ENCODE measurements at regions not wholly inside any gene's neighbourhood (a gene's known extent, or its start where the extent isn't known, plus 50 kb on each side); places are given as distances from the start of the nearest gene placed in this dataset.

DNA sequence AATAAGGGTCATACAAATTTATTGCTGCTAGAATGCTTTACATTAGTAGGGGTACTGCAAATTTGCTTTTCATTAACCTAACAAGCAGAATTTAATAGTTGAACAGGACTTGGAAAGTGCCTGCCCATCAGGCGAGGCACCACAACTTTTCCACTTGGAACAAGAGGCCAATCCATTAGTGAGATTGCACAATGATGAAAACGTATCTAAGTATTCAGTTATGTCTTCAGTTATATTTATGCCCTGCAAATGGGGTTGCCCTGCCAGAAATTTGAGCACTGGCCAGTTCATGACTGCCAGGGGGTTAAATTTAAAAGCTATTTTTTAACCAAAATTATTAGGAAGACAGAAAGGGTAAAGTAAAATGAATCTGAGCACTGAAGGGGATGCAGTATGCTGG lies 111.1 kb upstream of the PALS2 start:
- Histone ChIP-seq H3K9me2 (replicated peaks; ENCODE audit: low read length) (no peaks in the 10 kb centered on the region), H3K4me3 (ENCODE audit: low read length) (no peak overlapping the region), H3K4me2 (ENCODE audit: low read length) (no peak overlapping the region), H3K27ac (ENCODE audit: low read length) (no peak overlapping the region), H3F3A (ENCODE audit: low read length, unreplicated experiment) (no peaks in the 10 kb centered on the region), H3K9me3 (ENCODE audit: low read length) (no peaks in the 10 kb centered on the region), H3K9ac (ENCODE audit: low read length) (no peak overlapping the region), H3K36me3 (ENCODE audit: low read depth, low read length) (no peaks in the 10 kb centered on the region), H2AFZ (ENCODE audit: low read length) (no peak overlapping the region), H4K20me1 (ENCODE audit: low read length) (no peaks in the 10 kb centered on the region), H3K27me3 (ENCODE audit: low read length) (peaks cover 55% of the 10 kb centered on the region), H3K79me2 (ENCODE audit: low read length) (no peaks in the 10 kb centered on the region), H3K4me1 (ENCODE audit: insufficient read depth, low read length) (no peaks in the 10 kb centered on the region)
- ATAC-seq, result no peak
- DNase-seq, result no peak
- no peak for TF ChIP-seq CTCF (conservative IDR thresholded peaks at IDR 0.05; ENCODE audit: low read depth, low read length)
- TF ChIP-seq EZH2phosphoT487 (IDR thresholded peaks at IDR 0.05; ENCODE audit: borderline replicate concordance, low read length), result no peak
- no peak for TF ChIP-seq EZH2 (IDR thresholded peaks at IDR 0.05; ENCODE audit: low read length, unreplicated experiment)
- POLR2A ChIA-PET (ENCODE audit: unreplicated experiment), result no interaction called here
- intact Hi-C loops (cut with micrococcal nuclease), result no loop called here
- no TSS peak for BruUV-seq (replicated peaks)
- CTCF ChIA-PET, result no interaction called here

GRCh38 chr7:24462984-24463383 lies 110.3 kb upstream of the PALS2 start:
- Histone ChIP-seq H3K9me3 (ENCODE audit: low read length) (no peaks in the 10 kb centered on the region), H4K20me1 (ENCODE audit: low read length) (no peaks in the 10 kb centered on the region), H2AFZ (ENCODE audit: low read length) (no peak overlapping the region), H3K79me2 (ENCODE audit: low read length) (no peaks in the 10 kb centered on the region), H3K4me1 (ENCODE audit: insufficient read depth, low read length) (no peaks in the 10 kb centered on the region), H3K27ac (ENCODE audit: low read length) (no peak overlapping the region), H3K4me3 (ENCODE audit: low read length) (no peak overlapping the region), H3K4me2 (ENCODE audit: low read length) (no peak overlapping the region), H3K9ac (ENCODE audit: low read length) (no peak overlapping the region), H3K36me3 (ENCODE audit: low read depth, low read length) (no peaks in the 10 kb centered on the region), H3K9me2 (replicated peaks; ENCODE audit: low read length) (no peaks in the 10 kb centered on the region), H3K27me3 (ENCODE audit: low read length) (peaks cover 51% of the 10 kb centered on the region), H3F3A (ENCODE audit: low read length, unreplicated experiment) (no peaks in the 10 kb centered on the region)
- no TSS peak for BruUV-seq (replicated peaks)
- DNase-seq (no peak), ATAC-seq (no peak)
- intact Hi-C loops (cut with micrococcal nuclease), result no loop called here
- POLR2A ChIA-PET (ENCODE audit: unreplicated experiment), result no interaction called here
- CTCF ChIA-PET, result no interaction called here
- no peak for TF ChIP-seq EZH2phosphoT487 (IDR thresholded peaks at IDR 0.05; ENCODE audit: borderline replicate concordance, low read length)
- TF ChIP-seq EZH2 (IDR thresholded peaks at IDR 0.05; ENCODE audit: low read length, unreplicated experiment), result no peak

- Histone ChIP-seq H3K36me3 (ENCODE audit: low read depth, low read length) (no peaks in the 10 kb centered on the region), H3K9me3 (ENCODE audit: low read length) (no peaks in the 10 kb centered on the region)
- no peak for ATAC-seq
Observed at GRCh38 chr7:24463474-24463873, 109.8 kb upstream of the PALS2 start.

GRCh38 chr7:24464861-24465260 lies 108.4 kb upstream of the PALS2 start:
- Histone ChIP-seq H4K20me1 (ENCODE audit: low read length) (no peaks in the 10 kb centered on the region), H3K79me2 (ENCODE audit: low read length) (no peaks in the 10 kb centered on the region), H3K27me3 (ENCODE audit: low read length) (peaks cover 39% of the 10 kb centered on the region), H3K36me3 (ENCODE audit: low read depth, low read length) (no peaks in the 10 kb centered on the region), H3K9me3 (ENCODE audit: low read length) (no peaks in the 10 kb centered on the region), H3K4me2 (ENCODE audit: low read length) (no peak overlapping the region), H3K4me3 (ENCODE audit: low read length) (no peak overlapping the region), H2AFZ (ENCODE audit: low read length) (no peak overlapping the region), H3K9ac (ENCODE audit: low read length) (no peak overlapping the region), H3K4me1 (ENCODE audit: insufficient read depth, low read length) (no peaks in the 10 kb centered on the region), H3K27ac (ENCODE audit: low read length) (no peak overlapping the region), H3K9me2 (replicated peaks; ENCODE audit: low read length) (no peaks in the 10 kb centered on the region), H3F3A (ENCODE audit: low read length, unreplicated experiment) (no peaks in the 10 kb centered on the region)
- no TSS peak for BruUV-seq (replicated peaks)
- CTCF ChIA-PET, result no interaction called here
- POLR2A ChIA-PET (ENCODE audit: unreplicated experiment), result no interaction called here
- DNase-seq (no peak), ATAC-seq (no peak)
- no peak for TF ChIP-seq EZH2phosphoT487 (IDR thresholded peaks at IDR 0.05; ENCODE audit: borderline replicate concordance, low read length)
- TF ChIP-seq EZH2 (IDR thresholded peaks at IDR 0.05; ENCODE audit: low read length, unreplicated experiment), result no peak
- TF ChIP-seq CTCF (conservative IDR thresholded peaks at IDR 0.05; ENCODE audit: low read depth, low read length), result no peak
- intact Hi-C loops (cut with micrococcal nuclease), result no loop called here

More at GRCh38 chr7:24463474-24463873, 109.8 kb upstream of the PALS2 start:
- BruUV-seq (replicated peaks), result no TSS peak
- Histone ChIP-seq H3K27ac (ENCODE audit: low read length) (no peak overlapping the region), H4K20me1 (ENCODE audit: low read length) (no peaks in the 10 kb centered on the region), H3K4me2 (ENCODE audit: low read length) (no peak overlapping the region), H3F3A (ENCODE audit: low read length, unreplicated experiment) (no peaks in the 10 kb centered on the region), H2AFZ (ENCODE audit: low read length) (no peak overlapping the region), H3K4me1 (ENCODE audit: insufficient read depth, low read length) (no peaks in the 10 kb centered on the region), H3K27me3 (ENCODE audit: low read length) (peaks cover 51% of the 10 kb centered on the region), H3K9me2 (replicated peaks; ENCODE audit: low read length) (no peaks in the 10 kb centered on the region), H3K9ac (ENCODE audit: low read length) (no peak overlapping the region), H3K4me3 (ENCODE audit: low read length) (no peak overlapping the region), H3K79me2 (ENCODE audit: low read length) (no peaks in the 10 kb centered on the region)
- TF ChIP-seq EZH2 (IDR thresholded peaks at IDR 0.05; ENCODE audit: low read length, unreplicated experiment), result no peak
- ChIA-PET CTCF (no interaction called here), POLR2A (ENCODE audit: unreplicated experiment) (no interaction called here)
- DNase-seq, result no peak
- intact Hi-C loops (cut with micrococcal nuclease), result no loop called here

Measured in PC-3 (cell line).